A549 (cell line): ENCODE measurements at regions not wholly inside any gene's neighbourhood (a gene's known extent, or its start where the extent isn't known, plus 50 kb on each side); places are given as distances from the start of the nearest gene placed in this dataset.

ENCODE experiments used
- CEBPB ChIP-seq, 2 experiments: fragments of >200 bp in 1 of 2; sonication (Bioruptor Twin) in 1 of 2; formaldehyde crosslinking in 1 of 2; IDR thresholded peaks; 2 replicates each; pipeline ENCODE4 v1.6.1; 2012 to 2016
- CTCF ChIP-seq: fragments of >200 bp; sonication (Bioruptor Twin); formaldehyde crosslinking; IDR thresholded peaks from 3 replicates; pipeline ENCODE4 v1.5.1; 2016
- ELK1 ChIP-seq: fragments of 150-350 bp; IDR thresholded peaks from 2 replicates; pipeline ENCODE4 v1.6.1; 2014; ENCODE audit warnings: low read depth, mild to moderate bottlenecking, low read length
- FOSB ChIP-seq: fragments of 250-450 bp; sonication (Bioruptor Pico); IDR thresholded peaks from 2 replicates; pipeline ENCODE4 v1.5.0; 2020; ENCODE audit warnings: mild to moderate bottlenecking, moderate library complexity
- MAZ ChIP-seq: fragments of 150-350 bp; IDR thresholded peaks from 2 replicates; pipeline ENCODE4 v1.6.1; 2014; ENCODE audit warnings: antibody characterized with exemption, low read depth, low read length, borderline replicate concordance
- MYC ChIP-seq: IDR thresholded peaks from 2 replicates; pipeline ENCODE4 v1.6.1; 2012; ENCODE audit warnings: mild to moderate bottlenecking, inconsistent platforms, low read length, improper control_type of control experiment, borderline replicate concordance
- POLR2A ChIP-seq: IDR thresholded peaks from 2 replicates; pipeline ENCODE4 v1.6.1; 2012; ENCODE audit warnings: mild to moderate bottlenecking, low read length
- ZNF302 ChIP-seq: fragments of 250-450 bp; sonication (Bioruptor Pico); IDR thresholded peaks from 2 replicates; pipeline ENCODE4 v1.9.0; 2021; ENCODE audit warnings: inconsistent platforms, mild to moderate bottlenecking, moderate library complexity
- TF ChIP-seq, protein P1 (sequence below): IDR thresholded peaks from 2 replicates; pipeline ENCODE4 v1.6.1; 2012
- TF ChIP-seq, protein P2 (sequence below): fragments of 450-650 bp; IDR thresholded peaks from 2 replicates; pipeline ENCODE4 v1.6.1; 2014; ENCODE audit warnings: antibody characterized with exemption
- TF ChIP-seq, protein P3 (sequence below): IDR thresholded peaks from 2 replicates; pipeline ENCODE4 v1.6.1; 2012
- TF ChIP-seq, protein P4 (sequence below): fragments of >200 bp; sonication (Bioruptor Twin); formaldehyde crosslinking; IDR thresholded peaks from 2 replicates; pipeline ENCODE4 v1.6.1; 2016

- TF ChIP-seq CTCF: no peak
- no peak for TF ChIP-seq POLR2A
- no peak for TF ChIP-seq CEBPB (IDR thresholded peaks at IDR 0.05)
- TF ChIP-seq FOSB: no peak
- TF ChIP-seq, protein P1, sequence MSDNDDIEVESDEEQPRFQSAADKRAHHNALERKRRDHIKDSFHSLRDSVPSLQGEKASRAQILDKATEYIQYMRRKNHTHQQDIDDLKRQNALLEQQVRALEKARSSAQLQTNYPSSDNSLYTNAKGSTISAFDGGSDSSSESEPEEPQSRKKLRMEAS: no peak
- TF ChIP-seq MYC: no peak
- no peak for TF ChIP-seq ELK1
- TF ChIP-seq, protein P2, sequence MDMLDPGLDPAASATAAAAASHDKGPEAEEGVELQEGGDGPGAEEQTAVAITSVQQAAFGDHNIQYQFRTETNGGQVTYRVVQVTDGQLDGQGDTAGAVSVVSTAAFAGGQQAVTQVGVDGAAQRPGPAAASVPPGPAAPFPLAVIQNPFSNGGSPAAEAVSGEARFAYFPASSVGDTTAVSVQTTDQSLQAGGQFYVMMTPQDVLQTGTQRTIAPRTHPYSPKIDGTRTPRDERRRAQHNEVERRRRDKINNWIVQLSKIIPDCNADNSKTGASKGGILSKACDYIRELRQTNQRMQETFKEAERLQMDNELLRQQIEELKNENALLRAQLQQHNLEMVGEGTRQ: no peak
- no peak for TF ChIP-seq ZNF302 (CRISPR knock-in tag)
- TF ChIP-seq MAZ: no peak
- TF ChIP-seq, protein P3, sequence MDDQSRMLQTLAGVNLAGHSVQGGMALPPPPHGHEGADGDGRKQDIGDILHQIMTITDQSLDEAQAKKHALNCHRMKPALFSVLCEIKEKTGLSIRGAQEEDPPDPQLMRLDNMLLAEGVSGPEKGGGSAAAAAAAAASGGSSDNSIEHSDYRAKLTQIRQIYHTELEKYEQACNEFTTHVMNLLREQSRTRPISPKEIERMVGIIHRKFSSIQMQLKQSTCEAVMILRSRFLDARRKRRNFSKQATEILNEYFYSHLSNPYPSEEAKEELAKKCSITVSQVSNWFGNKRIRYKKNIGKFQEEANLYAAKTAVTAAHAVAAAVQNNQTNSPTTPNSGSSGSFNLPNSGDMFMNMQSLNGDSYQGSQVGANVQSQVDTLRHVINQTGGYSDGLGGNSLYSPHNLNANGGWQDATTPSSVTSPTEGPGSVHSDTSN: no peak
- TF ChIP-seq, protein P4, sequence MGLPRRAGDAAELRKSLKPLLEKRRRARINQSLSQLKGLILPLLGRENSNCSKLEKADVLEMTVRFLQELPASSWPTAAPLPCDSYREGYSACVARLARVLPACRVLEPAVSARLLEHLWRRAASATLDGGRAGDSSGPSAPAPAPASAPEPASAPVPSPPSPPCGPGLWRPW: no peak
These were observed 75.9 kb downstream of the CAVIN4 start for GRCh38 chr9:100653643-100654334.
